GM12878 (cell line): ENCODE measurements at regions not wholly inside any gene's neighbourhood (a gene's known extent, or its start where the extent isn't known, plus 50 kb on each side); places are given as distances from the start of the nearest gene placed in this dataset.

Experiments used
- ATAC-seq: fragments of 200-7000 bp; cut with Tn5 transposase; 3 replicates; pipeline ENCODE4 v1.9.1; 2020; ENCODE audit warnings: mild to moderate bottlenecking, moderate library complexity
- BruUV-seq: library from RNA; stranded (reverse); fragments of 400-500 nt; replicated peaks from 2 replicates; lab custom pipeline; 2021; lab: Mats Ljungman, UMichigan
- CTCF ChIA-PET: fragments of 300-600 bp; sonication (Branson Sonifier 250); formaldehyde crosslinking; extraction: SDS; loops from one replicate; lab custom pipeline; 2021; ENCODE audit warnings: inconsistent platforms; lab: Yijun Ruan, JAX
- POLR2A ChIA-PET: fragments of 350-600 bp; formaldehyde crosslinking; extraction: SDS; loops from one replicate; lab custom pipeline; 2021; ENCODE audit warnings: inconsistent platforms; lab: Charles Lee
- RAD21 ChIA-PET: fragments of 300-600 bp; sonication (Branson Sonifier 250); formaldehyde crosslinking; loops from one replicate; lab custom pipeline; 2023; ENCODE audit warnings: antibody characterized with exemption; ENCODE audit not compliant: unreplicated experiment; lab: Charles Lee
- SMC1A ChIA-PET: fragments of 300-600 bp; sonication (Branson Sonifier 250); formaldehyde crosslinking; loops from one replicate; lab custom pipeline; 2023; ENCODE audit not compliant: unreplicated experiment, uncharacterized antibody; lab: Charles Lee
- DNase-seq: peaks from one replicate; pipeline ENCODE4 v3.0.0-alpha.2; 2011; ENCODE audit warnings: low read depth, low spot score
- FAIRE-seq: peaks from 3 replicates; lab custom pipeline; 2011; peaks lifted over from hg19 to GRCh38; lab: Jason Lieb, UNC
- H2AFZ ChIP-seq: 2 replicates; pipeline ENCODE4 v1.6.0; 2011; ENCODE audit warnings: low read depth, low read length, control low read depth; ENCODE audit not compliant: control insufficient read depth
- H3K27ac ChIP-seq: 2 replicates; pipeline ENCODE4 v1.5.1; 2011; ENCODE audit warnings: control low read depth; ENCODE audit not compliant: control insufficient read depth, insufficient read depth
- H3K27me3 ChIP-seq, 2 experiments: replicated peaks in 1 of 2; 2 replicates each; pipeline versions ENCODE4 v1.6.0 to v1.6.1; 2011; ENCODE audit warnings: low read length in 1 of 2; ENCODE audit not compliant: control insufficient read depth in 2 of 2, insufficient read depth in 2 of 2
- H3K36me3 ChIP-seq, 2 experiments: 2 replicates each; pipeline ENCODE4 v1.5.1; 2011; ENCODE audit warnings: low read length in 1 of 2; ENCODE audit not compliant: control insufficient read depth in 2 of 2, insufficient read depth in 2 of 2
- H3K4me1 ChIP-seq: 2 replicates; pipeline ENCODE4 v1.6.1; 2011; ENCODE audit warnings: mild to moderate bottlenecking, low read length, moderate library complexity, mixed read lengths; ENCODE audit not compliant: control insufficient read depth, insufficient read depth
- H3K4me2 ChIP-seq: 2 replicates; pipeline ENCODE4 v1.6.0; 2011; ENCODE audit warnings: control low read depth; ENCODE audit not compliant: control insufficient read depth, insufficient read depth
- H3K4me3 ChIP-seq: fragments of 200-600 bp; sonication (generic); 2 replicates; pipeline ENCODE4 v1.5.1; 2016
- H3K79me2 ChIP-seq: 2 replicates; pipeline ENCODE4 v1.6.0; 2011; ENCODE audit warnings: low read length; ENCODE audit not compliant: control insufficient read depth, insufficient read depth
- H3K9ac ChIP-seq: 2 replicates; pipeline ENCODE4 v1.8.0; 2011; ENCODE audit warnings: low read length, control low read depth, mixed read lengths; ENCODE audit not compliant: control insufficient read depth, insufficient read depth
- H3K9me3 ChIP-seq: replicated peaks from 3 replicates; pipeline ENCODE4 v1.5.1; 2011; ENCODE audit warnings: mild to moderate bottlenecking, low read length; ENCODE audit not compliant: control insufficient read depth, insufficient read depth
- H4K20me1 ChIP-seq: 2 replicates; pipeline ENCODE4 v1.6.0; 2011; ENCODE audit not compliant: control insufficient read depth, insufficient read depth
- BACH1 ChIP-seq: fragments of 450-650 bp; IDR thresholded peaks from 2 replicates; pipeline ENCODE4 v1.6.1; 2017; ENCODE audit warnings: mild to moderate bottlenecking, borderline replicate concordance
- FOXM1 ChIP-seq: IDR thresholded peaks from 2 replicates; pipeline ENCODE4 v1.6.1; 2012; ENCODE audit warnings: low read depth, mild to moderate bottlenecking, inconsistent platforms, low read length, moderate library complexity
- HDAC6 ChIP-seq: fragments of 200-600 bp; sonication (generic); IDR thresholded peaks from one replicate; pipeline ENCODE4 v1.8.0; 2017; ENCODE audit warnings: antibody characterized with exemption; ENCODE audit not compliant: unreplicated experiment
- MEF2A ChIP-seq: IDR thresholded peaks from 2 replicates; pipeline ENCODE4 v1.6.1; 2011; ENCODE audit warnings: low read depth, mild to moderate bottlenecking, low read length, moderate library complexity; ENCODE audit not compliant: insufficient read depth
- NBN ChIP-seq: fragments of 450-650 bp; IDR thresholded peaks from 2 replicates; pipeline ENCODE4 v1.6.1; 2016
- NKRF ChIP-seq: fragments of 450-650 bp; conservative IDR thresholded peaks from 2 replicates; pipeline ENCODE4 v1.6.1; 2017; ENCODE audit warnings: mild to moderate bottlenecking, moderate library complexity
- NRF1 ChIP-seq: conservative IDR thresholded peaks from 2 replicates; pipeline ENCODE4 v1.6.1; 2011; ENCODE audit warnings: mild to moderate bottlenecking, low read depth, low read length, improper control_type of control experiment
- RUNX3 ChIP-seq: IDR thresholded peaks from 2 replicates; pipeline ENCODE4 v1.6.1; 2012; ENCODE audit warnings: low read length, inconsistent platforms
- SMARCA5 ChIP-seq: fragments of 450-650 bp; IDR thresholded peaks from 2 replicates; pipeline ENCODE4 v1.6.1; 2017; ENCODE audit warnings: mild to moderate bottlenecking
- SREBF1 ChIP-seq: IDR thresholded peaks from 2 replicates; pipeline ENCODE4 v1.6.1; 2012; ENCODE audit warnings: mild to moderate bottlenecking, low read length
- SREBF2 ChIP-seq: IDR thresholded peaks from 2 replicates; pipeline ENCODE4 v1.6.1; 2012; ENCODE audit warnings: mild to moderate bottlenecking, low read length
- WGBS: methylation state at CpG from one replicate; pipeline ENCODE4 v1.1.6; 2016; ENCODE audit warnings: low lambda C conversion rate; ENCODE audit not compliant: insufficient replicate concordance, insufficient coverage; ENCODE audit errors: missing lambda C conversion rate; 5-methylcytosine and 5-hydroxymethylcytosine counted together
- in situ Hi-C: fragments of 300-500 bp; cut with MboI; formaldehyde crosslinking; loops from 9 replicates; pipeline ENCODE4 v1.14.3; 2018; ENCODE audit warnings: mixed read lengths
- intact Hi-C: fragments of 100-400 bp; cut with micrococcal nuclease; formaldehyde crosslinking; loops from one replicate; pipeline ENCODE4 v1.14.2; 2022; ENCODE audit not compliant: unreplicated experiment
- TF ChIP-seq, protein P1 (sequence below): IDR thresholded peaks from 2 replicates; pipeline ENCODE4 v1.6.1; 2012; ENCODE audit warnings: low read depth, low read length, improper control_type of control experiment

- in situ Hi-C loops, result no loop called here
- no peak overlapping the region for H3K27ac ChIP-seq
- ATAC-seq (no peak), FAIRE-seq (no peak)
- POLR2A ChIA-PET, result no interaction called here
- RAD21 ChIA-PET, result no interaction called here
- CTCF ChIA-PET, result no interaction called here
- no peak for TF ChIP-seq NKRF
- TF ChIP-seq, all 136 proteins: peak for 0
- Histone ChIP-seq H4K20me1 (no peaks in the 10 kb centered on the region), H3K9ac (no peak overlapping the region), H3K27me3 (no peaks in the 10 kb centered on the region; a peak in 2 of 4 replicates), H3K4me3 (no peak overlapping the region), H3K79me2 (no peaks in the 10 kb centered on the region), H3K4me2 (no peak overlapping the region), H2AFZ (no peak overlapping the region), H3K9me3 (no peaks in the 10 kb centered on the region; the same call in 2 of the 3 replicates), H3K36me3 (no peaks in the 10 kb centered on the region), H3K4me1 (no peaks in the 10 kb centered on the region)
- intact Hi-C loops, result no loop called here
- WGBS, result 72% methylated on average over 38 of the region's 42 CpGs
- SMC1A ChIA-PET, result no interaction called here
- no peak for DNase-seq
- no TSS peak for BruUV-seq
Measured at GRCh38 chr2:234247453-234248180, 197.1 kb downstream of the SPP2 start.

DNA sequence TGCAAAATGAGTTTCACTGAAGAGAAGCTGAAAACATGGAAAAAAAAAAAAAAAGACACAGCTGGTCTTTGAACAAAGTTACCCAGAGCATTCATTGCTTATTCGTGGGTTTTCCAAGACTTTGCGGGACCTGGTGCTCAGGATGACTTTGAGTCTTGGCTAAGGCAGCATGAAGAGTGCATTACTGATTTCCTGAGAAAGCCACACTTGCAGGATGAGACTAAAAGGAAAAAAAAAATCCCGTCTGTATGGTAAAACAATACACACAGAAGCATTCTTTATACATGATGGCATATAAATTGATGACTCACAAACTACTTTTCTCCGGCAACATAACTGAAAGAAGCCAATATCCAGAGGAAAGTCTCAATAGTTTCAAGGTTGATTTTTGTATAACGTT is 195.4 kb downstream of the SPP2 start:
- ATAC-seq, result no peak
- Histone ChIP-seq H4K20me1 (no peaks in the 10 kb centered on the region), H3K9me3 (no peaks in the 10 kb centered on the region; the same call in 2 of the 3 replicates), H3K4me1 (no peaks in the 10 kb centered on the region), H3K4me2 (no peak overlapping the region), H2AFZ (no peak overlapping the region), H3K27ac (no peak overlapping the region)
- DNase-seq, result no peak
- in situ Hi-C loops, result no loop called here
- intact Hi-C loops, result no loop called here
- 62% methylated on average over 5 of the region's 5 CpGs for WGBS
- BruUV-seq, result no TSS peak
- RAD21 ChIA-PET, result no interaction called here
- TF ChIP-seq MEF2A, result no peak
- TF ChIP-seq BACH1, result no peak
- no peak for TF ChIP-seq HDAC6
- TF ChIP-seq SMARCA5, result no peak
- TF ChIP-seq SREBF1, result no peak
- no peak for TF ChIP-seq NRF1
- TF ChIP-seq, protein P1, sequence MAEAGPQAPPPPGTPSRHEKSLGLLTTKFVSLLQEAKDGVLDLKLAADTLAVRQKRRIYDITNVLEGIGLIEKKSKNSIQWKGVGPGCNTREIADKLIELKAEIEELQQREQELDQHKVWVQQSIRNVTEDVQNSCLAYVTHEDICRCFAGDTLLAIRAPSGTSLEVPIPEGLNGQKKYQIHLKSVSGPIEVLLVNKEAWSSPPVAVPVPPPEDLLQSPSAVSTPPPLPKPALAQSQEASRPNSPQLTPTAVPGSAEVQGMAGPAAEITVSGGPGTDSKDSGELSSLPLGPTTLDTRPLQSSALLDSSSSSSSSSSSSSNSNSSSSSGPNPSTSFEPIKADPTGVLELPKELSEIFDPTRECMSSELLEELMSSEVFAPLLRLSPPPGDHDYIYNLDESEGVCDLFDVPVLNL, result no peak
- no peak for TF ChIP-seq FOXM1
- no peak for TF ChIP-seq RUNX3
- TF ChIP-seq SREBF2, result no peak
- no peak for TF ChIP-seq NBN
- TF ChIP-seq, all 136 proteins: peak for 0
- Histone ChIP-seq H3K27me3 (no peaks in the 10 kb centered on the region; a peak in 1 of 4 replicates), H3K36me3 (no peaks in the 10 kb centered on the region), H3K9ac (no peak overlapping the region), H3K4me3 (no peak overlapping the region), H3K79me2 (no peaks in the 10 kb centered on the region)
- SMC1A ChIA-PET, result no interaction called here
- POLR2A ChIA-PET, result no interaction called here
- CTCF ChIA-PET, result interaction anchor here (0.7 kb wide), 1 partner anchor 8 kb away, joined by 4 read pairs; no protein-coding TSS in a partner anchor
- FAIRE-seq, result no peak
